Mesendoderm (in vitro differentiated cells): ENCODE measurements at regions not wholly inside any gene's neighbourhood (a gene's known extent, or its start where the extent isn't known, plus 50 kb on each side); places are given as distances from the start of the nearest gene placed in this dataset.
"Not testable (repeated sequence)": the region's sequence is repeated elsewhere in the genome, so short reads cannot be mapped to it uniquely, and the experiment has no call there.

Experiments used
- DNase-seq: peaks from one replicate; pipeline ENCODE4 v3.0.0; 2013
- H2AK5ac ChIP-seq: 2 replicates; pipeline ENCODE4 v1.6.1; 2013; ENCODE audit warnings: low read length, inconsistent platforms
- H2BK120ac ChIP-seq: 2 replicates; pipeline ENCODE4 v1.6.1; 2013; ENCODE audit warnings: low read depth, mild to moderate bottlenecking, low read length, moderate library complexity, mixed read lengths
- H2BK15ac ChIP-seq: replicated peaks from 2 replicates; pipeline ENCODE4 v1.6.1; 2013; ENCODE audit warnings: low read depth, mild to moderate bottlenecking, moderate library complexity
- H2BK5ac ChIP-seq: 2 replicates; pipeline ENCODE4 v1.6.1; 2013; ENCODE audit warnings: low read length, inconsistent platforms
- H3K18ac ChIP-seq: 2 replicates; pipeline ENCODE4 v1.6.1; 2013; ENCODE audit warnings: mild to moderate bottlenecking, low read length, mixed read lengths
- H3K23ac ChIP-seq: one replicate; pipeline ENCODE4 v1.6.1; 2013; ENCODE audit warnings: low read length
- H3K27ac ChIP-seq: 2 replicates; pipeline ENCODE4 v1.5.1; 2013; ENCODE audit warnings: low read depth, mild to moderate bottlenecking, inconsistent platforms, low read length, moderate library complexity
- H3K27me3 ChIP-seq: 2 replicates; pipeline ENCODE4 v1.6.1; 2013; ENCODE audit warnings: low read length, control low read depth, mild to moderate bottlenecking, inconsistent platforms; ENCODE audit not compliant: insufficient read depth, poor library complexity
- H3K36me3 ChIP-seq: 2 replicates; pipeline ENCODE4 v1.6.1; 2013; ENCODE audit warnings: low read length, inconsistent platforms; ENCODE audit not compliant: control insufficient read depth, insufficient read depth
- H3K4ac ChIP-seq: one replicate; pipeline ENCODE4 v1.6.1; 2013; ENCODE audit warnings: low read depth, mild to moderate bottlenecking, low read length, moderate library complexity
- H3K4me1 ChIP-seq: 2 replicates; pipeline ENCODE4 v1.6.1; 2013; ENCODE audit warnings: low read depth, low read length, inconsistent platforms; ENCODE audit not compliant: control insufficient read depth
- H3K4me2 ChIP-seq: 2 replicates; pipeline ENCODE4 v1.6.1; 2013; ENCODE audit warnings: low read length
- H3K4me3 ChIP-seq: 2 replicates; pipeline ENCODE4 v1.5.1; 2013; ENCODE audit warnings: mild to moderate bottlenecking, low read length
- H3K56ac ChIP-seq: one replicate; pipeline ENCODE4 v1.6.1; 2013; ENCODE audit warnings: low read length
- H3K79me1 ChIP-seq: 2 replicates; pipeline ENCODE4 v1.6.1; 2013; ENCODE audit warnings: low read length, inconsistent platforms
- H3K79me2 ChIP-seq: 2 replicates; pipeline ENCODE4 v1.6.1; 2013; ENCODE audit warnings: mild to moderate bottlenecking, low read length; ENCODE audit not compliant: control insufficient read depth, insufficient read depth
- H3K9ac ChIP-seq: 2 replicates; pipeline ENCODE4 v1.6.1; 2013; ENCODE audit warnings: low read length, inconsistent platforms
- H4K5ac ChIP-seq: one replicate; pipeline ENCODE4 v1.6.1; 2013; ENCODE audit warnings: low read length
- H4K8ac ChIP-seq: one replicate; pipeline ENCODE4 v1.6.1; 2013; ENCODE audit warnings: low read depth, mild to moderate bottlenecking, control low read depth, low read length, moderate library complexity
- WGBS: extraction: QIAGEN DNeasy Blood & Tissue Kit; methylation state at CpG from one replicate; pipeline ENCODE4 v1.1.7; 2013; ENCODE audit warnings: low lambda C conversion rate, missing lambda C conversion rate; ENCODE audit not compliant: insufficient coverage; ENCODE audit errors: extremely low coverage; 5-methylcytosine and 5-hydroxymethylcytosine counted together

DNA sequence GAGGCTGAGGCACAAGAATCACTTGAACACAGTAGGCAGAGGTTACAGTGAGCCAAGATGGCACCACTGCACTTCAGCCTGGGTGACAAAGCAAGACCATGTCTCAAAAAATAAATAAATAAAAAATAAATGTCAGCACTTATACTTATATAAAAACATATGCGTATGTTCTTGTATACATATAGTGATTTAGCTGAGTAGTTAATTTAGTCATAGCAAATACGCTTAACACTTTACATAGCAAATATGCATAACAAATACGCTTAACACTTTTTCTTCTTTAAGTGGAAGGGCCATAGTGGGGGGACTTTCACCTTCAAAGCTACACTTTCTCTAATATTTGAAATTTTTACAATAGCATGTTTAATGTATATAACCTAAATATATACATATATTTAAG is 64.0 kb upstream of the CAPRIN1 start:
- WGBS: no CpG with 5 or more reads among the region's 3 CpGs
- H3K4me1 ChIP-seq: no peaks in the 10 kb centered on the region
- H3K56ac ChIP-seq: no peak overlapping the region

DNA sequence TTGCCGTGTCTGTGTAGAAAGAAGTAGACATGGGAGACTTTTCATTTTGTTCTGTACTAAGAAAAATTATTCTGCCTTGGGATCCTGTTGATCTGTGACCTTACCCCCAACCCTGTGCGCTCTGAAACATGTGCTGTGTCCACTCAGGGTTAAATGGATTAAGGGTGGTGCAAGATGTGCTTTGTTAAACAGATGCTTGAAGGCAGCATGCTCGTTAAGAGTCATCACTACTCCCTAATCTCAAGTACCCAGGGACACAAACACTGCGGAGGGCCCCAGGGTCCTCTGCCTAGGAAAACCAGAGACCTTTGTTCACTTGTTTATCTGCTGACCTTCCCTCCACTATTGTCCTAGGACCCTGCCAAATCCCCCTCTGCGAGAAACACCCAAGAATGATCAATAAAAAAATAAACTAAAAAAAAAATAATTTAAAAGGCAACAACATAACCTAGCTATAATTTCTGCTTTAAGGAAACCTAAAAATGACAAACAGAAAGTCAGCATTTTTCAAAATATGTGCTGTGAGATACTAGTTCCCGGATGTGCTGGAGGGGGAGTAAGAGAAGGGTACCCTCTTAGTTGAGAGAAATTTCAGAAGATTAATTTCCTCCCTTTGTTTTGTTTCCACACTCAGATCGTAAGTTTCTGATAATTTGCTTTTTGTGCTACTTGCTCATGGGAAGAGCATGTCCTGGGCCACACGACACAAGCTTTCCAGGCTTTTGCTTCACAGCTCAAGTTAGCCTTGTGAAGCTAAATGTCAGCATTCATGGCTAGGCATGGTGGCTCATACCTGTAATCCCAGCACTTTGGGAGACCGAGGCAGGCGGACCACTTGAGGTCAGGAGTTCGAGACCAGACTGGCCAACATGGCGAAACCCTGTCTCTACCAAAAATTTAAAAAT is 64.7 kb upstream of the CAPRIN1 start:
- WGBS: no CpG with 5 or more reads among the region's 12 CpGs
- H3K4me3 ChIP-seq, H4K5ac ChIP-seq, H3K56ac ChIP-seq, H3K79me2 ChIP-seq, H2BK120ac ChIP-seq, H3K23ac ChIP-seq, H2BK5ac ChIP-seq, H3K79me1 ChIP-seq, H2AK5ac ChIP-seq, H4K8ac ChIP-seq, H3K27ac ChIP-seq, H3K36me3 ChIP-seq, H3K27me3 ChIP-seq, H3K9ac ChIP-seq, H3K4ac ChIP-seq, H3K4me1 ChIP-seq, H3K4me2 ChIP-seq, H3K18ac ChIP-seq, H2BK15ac ChIP-seq, DNase-seq: not testable (repeated sequence)

More for the DNA sequence above, 64.0 kb upstream of the CAPRIN1 start:
- no peaks in the 10 kb centered on the region for H3K36me3 ChIP-seq
- no peak for DNase-seq
- no peaks in the 10 kb centered on the region for H3K79me1 ChIP-seq
- no peak overlapping the region for H3K4me2 ChIP-seq
- no peak overlapping the region for H3K18ac ChIP-seq
- no peak overlapping the region for H2BK5ac ChIP-seq
- H3K9ac ChIP-seq: no peak overlapping the region
- H4K5ac ChIP-seq: no peak overlapping the region
- H2BK15ac ChIP-seq: no peak overlapping the region
- no peak overlapping the region for H3K23ac ChIP-seq
- H3K79me2 ChIP-seq: no peaks in the 10 kb centered on the region
- H2AK5ac ChIP-seq: no peak overlapping the region
- no peaks in the 10 kb centered on the region for H3K27me3 ChIP-seq
- no peak overlapping the region for H3K27ac ChIP-seq
- H4K8ac ChIP-seq: no peak overlapping the region
- no peak overlapping the region for H2BK120ac ChIP-seq
- H3K4ac ChIP-seq: no peak overlapping the region
- H3K4me3 ChIP-seq: no peak overlapping the region

DNA sequence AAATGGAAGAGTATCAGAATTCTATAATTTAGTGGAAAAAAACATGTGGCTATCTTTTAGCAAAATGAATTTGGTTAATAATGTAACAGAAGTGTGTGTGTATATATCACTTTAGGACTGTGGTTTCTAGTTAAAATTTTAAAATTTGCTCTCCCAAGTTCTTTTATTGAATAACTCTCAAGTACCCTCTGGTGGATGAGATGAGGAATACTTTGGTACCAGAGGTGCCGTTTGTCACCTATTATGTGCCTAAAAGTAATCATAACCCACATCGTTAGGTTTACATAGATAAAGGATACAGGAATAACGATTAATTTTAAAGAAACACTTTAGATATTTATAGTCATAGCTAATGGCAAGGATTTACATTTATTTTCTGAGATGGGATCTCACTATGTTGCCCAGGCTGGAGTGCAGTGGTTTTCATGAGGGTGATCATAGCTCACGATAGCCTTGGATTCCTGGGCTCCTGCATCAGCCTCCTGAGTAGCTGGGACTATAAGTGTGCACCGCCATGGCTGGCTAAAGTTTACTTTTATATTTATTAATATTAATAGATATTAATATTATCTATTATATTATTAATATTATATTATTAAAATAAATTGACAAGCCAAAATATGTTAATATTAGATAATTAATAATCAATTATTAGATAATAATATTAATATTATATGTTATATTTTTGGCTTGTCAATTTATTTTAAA is 66.7 kb upstream of the CAPRIN1 start:
- Histone ChIP-seq H3K79me2 (no peaks in the 10 kb centered on the region), H3K56ac (no peak overlapping the region), H2AK5ac (no peak overlapping the region), H3K27me3 (no peaks in the 10 kb centered on the region), H3K18ac (no peak overlapping the region), H3K9ac (no peak overlapping the region), H3K4me1 (no peaks in the 10 kb centered on the region), H3K23ac (no peak overlapping the region), H4K8ac (no peak overlapping the region), H2BK120ac (no peak overlapping the region), H3K79me1 (no peaks in the 10 kb centered on the region), H3K4me3 (no peak overlapping the region), H3K4ac (no peak overlapping the region), H3K27ac (no peak overlapping the region), H3K4me2 (no peak overlapping the region), H4K5ac (no peak overlapping the region), H2BK5ac (no peak overlapping the region), H3K36me3 (no peaks in the 10 kb centered on the region), H2BK15ac (no peak overlapping the region)
- DNase-seq: no peak
- WGBS: no CpG with 5 or more reads among the region's 5 CpGs

DNA sequence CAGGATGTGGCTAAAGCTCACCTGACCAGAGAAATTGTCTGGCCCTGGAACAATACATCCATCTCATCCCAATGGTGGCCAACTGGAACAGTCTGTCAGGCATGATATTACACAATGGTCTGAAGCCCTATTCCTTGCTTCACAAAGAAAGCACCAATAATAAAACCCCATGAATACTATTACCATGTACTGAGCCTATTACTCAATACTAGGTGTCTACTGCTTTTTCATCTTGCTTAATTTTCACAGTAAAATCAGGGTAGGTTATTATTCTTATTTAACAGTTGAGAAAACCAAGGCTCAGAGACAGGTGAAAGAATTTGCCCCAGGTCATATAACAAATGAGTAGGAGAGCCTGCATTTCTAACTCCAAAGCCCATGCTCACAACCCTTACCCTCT is 68.9 kb upstream of the CAPRIN1 start:
- no peaks in the 10 kb centered on the region for H3K4me1 ChIP-seq
- no peak overlapping the region for H3K56ac ChIP-seq
- H3K18ac ChIP-seq: no peak overlapping the region
- H3K4ac ChIP-seq: no peak overlapping the region
- no peak overlapping the region for H4K5ac ChIP-seq
- H2AK5ac ChIP-seq: no peak overlapping the region
- H2BK5ac ChIP-seq: no peak overlapping the region
- no peaks in the 10 kb centered on the region for H3K79me2 ChIP-seq
- no peak overlapping the region for H4K8ac ChIP-seq
- no peak overlapping the region for H3K23ac ChIP-seq
- H2BK15ac ChIP-seq: no peak overlapping the region
- H3K4me2 ChIP-seq: no peak overlapping the region
- no peaks in the 10 kb centered on the region for H3K27me3 ChIP-seq
- H2BK120ac ChIP-seq: no peak overlapping the region
- H3K4me3 ChIP-seq: no peak overlapping the region
- no peak overlapping the region for H3K9ac ChIP-seq
- no peak for DNase-seq
- H3K27ac ChIP-seq: no peak overlapping the region
- H3K36me3 ChIP-seq: no peaks in the 10 kb centered on the region
- H3K79me1 ChIP-seq: no peaks in the 10 kb centered on the region

DNA sequence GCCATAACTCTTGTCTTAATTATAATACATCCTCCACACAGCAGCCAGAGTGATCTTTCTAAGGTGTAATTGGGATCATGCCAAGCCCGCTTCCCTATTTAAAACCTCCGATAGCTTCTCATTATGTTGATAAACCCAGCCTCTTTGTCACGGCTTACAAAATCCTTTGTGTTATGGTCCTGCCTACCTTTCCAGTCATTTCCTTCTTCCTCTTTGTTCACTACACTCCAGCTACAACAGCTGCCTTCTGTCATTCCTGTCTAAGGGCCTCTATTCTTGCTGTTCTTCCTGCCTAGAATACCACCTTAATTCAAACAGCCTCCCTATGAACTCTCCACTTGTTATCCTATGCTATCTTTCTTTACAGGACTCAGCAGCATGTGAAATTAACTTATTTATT is 70.6 kb upstream of the CAPRIN1 start:
- Histone ChIP-seq H2BK15ac (no peak overlapping the region), H3K23ac (no peak overlapping the region), H3K4ac (no peak overlapping the region), H3K18ac (no peak overlapping the region), H3K79me2 (no peaks in the 10 kb centered on the region), H2BK5ac (no peak overlapping the region), H3K79me1 (no peaks in the 10 kb centered on the region), H3K4me1 (no peaks in the 10 kb centered on the region), H3K56ac (no peak overlapping the region), H3K4me3 (no peak overlapping the region), H3K9ac (no peak overlapping the region), H4K5ac (no peak overlapping the region), H3K4me2 (no peak overlapping the region), H3K27ac (no peak overlapping the region), H3K36me3 (no peaks in the 10 kb centered on the region), H3K27me3 (no peaks in the 10 kb centered on the region), H4K8ac (no peak overlapping the region), H2AK5ac (no peak overlapping the region), H2BK120ac (no peak overlapping the region)
- no CpG with 5 or more reads among the region's 3 CpGs for WGBS
- DNase-seq: no peak
